GM18868 (cell line): ENCODE measurements at regions not wholly inside any gene's neighbourhood (a gene's known extent, or its start where the extent isn't known, plus 50 kb on each side); places are given as distances from the start of the nearest gene placed in this dataset.
"Not testable (repeated sequence)": the region's sequence is repeated elsewhere in the genome, so short reads cannot be mapped to it uniquely, and the experiment has no call there.

Source experiments
- ATAC-seq: cut with Tn5 transposase; IDR thresholded peaks from one replicate; pipeline ENCODE4 v1.9.1; 2021; ENCODE audit warnings: mild to moderate bottlenecking, moderate library complexity; ENCODE audit not compliant: unreplicated experiment

GRCh38 chr7:150096213-150096994, 222.6 kb downstream of the ATP6V0E2 start:
- not testable (repeated sequence) for ATAC-seq

GRCh38 chr7:150098592-150098991, 224.6 kb upstream of the LRRC61 start:
- ATAC-seq, result not testable (repeated sequence)

GRCh38 chr7:150101282-150101681, 221.9 kb upstream of the LRRC61 start:
- ATAC-seq, result not testable (repeated sequence)

DNA sequence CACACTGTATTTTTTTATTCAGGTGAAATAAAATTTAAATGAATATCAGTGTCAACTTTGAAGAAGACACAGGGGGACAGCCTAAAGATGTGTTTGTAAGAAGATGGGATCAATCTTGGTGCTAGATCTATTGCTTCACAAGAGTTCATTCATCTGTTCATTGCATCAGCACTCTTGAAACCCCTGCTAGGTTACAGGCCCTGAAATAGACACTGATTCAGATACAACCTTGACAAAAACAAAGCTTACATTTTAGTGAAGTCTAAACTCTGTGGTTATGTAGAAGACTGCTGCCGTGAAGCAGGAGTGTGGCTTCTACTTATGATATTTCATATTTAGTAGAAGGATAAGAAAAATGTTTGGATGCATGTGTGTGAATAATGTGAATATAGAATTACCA, 215.9 kb upstream of the LRRC61 start:
- not testable (repeated sequence) for ATAC-seq

GRCh38 chr7:150110375-150110820, 212.8 kb upstream of the LRRC61 start:
- ATAC-seq, result not testable (repeated sequence)

- ATAC-seq, result not testable (repeated sequence)
Observed at GRCh38 chr7:150110882-150111281, 212.3 kb upstream of the LRRC61 start.

DNA sequence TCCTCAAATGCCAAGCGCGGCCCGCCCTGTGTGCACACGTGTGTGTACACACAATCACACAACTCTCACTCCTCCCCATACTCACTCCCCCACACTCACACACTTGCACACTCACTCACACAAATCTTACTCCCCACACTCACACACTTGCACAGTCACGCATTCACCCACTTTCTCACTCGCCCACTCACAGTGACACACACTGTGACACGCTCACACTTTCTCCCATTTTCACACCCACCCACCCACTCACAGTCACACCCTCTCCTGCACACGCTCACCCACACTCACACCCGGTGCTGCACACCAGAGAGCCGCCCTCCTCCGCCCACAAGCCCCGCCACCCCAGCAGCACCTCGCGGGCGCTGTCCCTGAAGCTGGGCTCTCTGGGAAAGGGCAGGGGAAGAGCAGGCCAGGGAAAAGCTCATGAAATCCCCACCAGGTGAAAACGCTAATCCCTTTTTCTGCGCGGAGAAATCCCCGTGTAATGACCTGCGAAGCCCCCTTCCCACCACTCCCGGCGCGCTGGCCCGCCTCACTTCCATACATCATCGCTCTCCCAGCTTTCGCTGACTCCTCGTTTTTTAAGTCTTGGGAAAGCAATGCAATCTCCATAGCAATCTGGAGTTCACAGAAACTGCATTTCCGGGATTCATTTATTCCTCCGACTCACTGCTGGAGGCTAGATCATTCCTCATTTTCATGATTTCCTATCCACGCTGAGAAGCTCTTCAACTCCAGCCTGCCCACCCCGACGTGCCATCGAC, 211.6 kb upstream of the LRRC61 start:
- not testable (repeated sequence) for ATAC-seq

- ATAC-seq, result not testable (repeated sequence)
Observed at GRCh38 chr7:150113301-150113700, 209.9 kb upstream of the LRRC61 start.

- not testable (repeated sequence) for ATAC-seq
Observed at GRCh38 chr7:150114591-150114990, 208.6 kb upstream of the LRRC61 start.

- ATAC-seq, result not testable (repeated sequence)
Observed at GRCh38 chr7:150119966-150120365, 203.2 kb upstream of the LRRC61 start.

GRCh38 chr7:150125831-150126230, 197.3 kb upstream of the LRRC61 start:
- ATAC-seq, result not testable (repeated sequence)

- ATAC-seq, result not testable (repeated sequence)
Observed at GRCh38 chr7:150134451-150134850, 188.7 kb upstream of the LRRC61 start.

DNA sequence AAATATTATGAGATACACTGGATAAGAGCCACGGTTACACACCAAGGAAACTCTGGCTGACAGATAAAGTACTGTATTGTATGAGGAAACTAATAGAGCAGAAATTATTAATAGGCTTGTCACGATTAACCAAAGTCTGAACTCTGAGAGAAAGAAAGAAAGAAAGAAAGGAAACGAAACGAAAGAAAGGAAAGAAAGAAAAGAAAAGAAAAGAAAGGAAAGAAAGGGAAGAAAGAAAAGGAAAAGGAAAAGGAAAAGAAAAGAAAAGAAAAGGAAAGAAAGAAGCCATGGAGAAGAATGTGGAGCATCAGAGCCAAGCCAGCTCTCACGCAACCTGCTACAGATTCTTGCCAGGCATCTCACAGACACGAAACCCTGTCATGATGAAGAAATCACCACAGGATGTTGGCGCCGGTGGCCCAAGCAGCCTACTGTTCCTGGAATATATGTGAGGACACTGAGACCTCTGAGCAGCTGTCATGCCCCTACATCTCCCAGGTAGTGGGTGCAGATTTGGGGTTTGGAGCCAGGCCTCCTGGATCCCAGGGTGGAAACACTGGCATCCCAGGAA, 187.4 kb upstream of the LRRC61 start:
- not testable (repeated sequence) for ATAC-seq

GRCh38 chr7:150139840-150140239, 183.3 kb upstream of the LRRC61 start:
- not testable (repeated sequence) for ATAC-seq

- not testable (repeated sequence) for ATAC-seq
Observed at GRCh38 chr7:150141525-150142345, 181.4 kb upstream of the LRRC61 start.

DNA sequence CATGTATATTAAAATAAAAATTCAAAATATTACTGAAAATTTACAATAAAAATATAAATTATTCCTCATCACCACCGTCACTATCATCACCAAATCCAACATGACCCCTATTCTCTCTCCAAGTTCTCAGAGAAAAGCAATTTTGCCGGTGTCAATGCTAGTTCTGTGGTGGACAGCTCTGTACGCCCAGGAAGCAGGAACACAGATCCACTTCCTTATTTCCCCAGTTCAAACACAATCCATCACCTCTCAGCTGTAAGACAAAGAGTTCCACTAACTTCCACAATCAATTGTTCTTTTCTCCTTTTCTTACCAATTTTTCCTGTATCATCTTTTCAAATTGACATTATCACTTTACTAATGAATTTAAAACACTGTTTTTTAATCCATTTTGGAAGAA, 177.0 kb upstream of the LRRC61 start:
- not testable (repeated sequence) for ATAC-seq

DNA sequence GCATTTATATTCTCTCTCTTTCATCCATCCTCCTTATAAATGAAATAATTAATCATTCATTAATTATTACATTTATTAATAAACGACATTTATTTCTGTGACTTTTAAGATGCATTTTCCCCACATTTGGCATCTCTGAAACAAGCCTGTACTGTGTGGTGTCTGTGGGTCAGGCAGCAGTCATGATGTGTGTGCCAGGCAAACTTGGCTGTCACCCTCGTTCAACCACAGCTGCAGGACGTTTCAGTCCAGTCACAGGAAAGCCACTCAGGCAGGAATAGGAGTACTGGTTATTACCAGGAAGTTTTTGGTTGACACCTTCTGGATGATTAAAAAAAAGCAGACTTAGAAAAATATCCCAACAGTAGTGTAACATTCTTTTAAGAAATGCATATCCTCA, 175.6 kb upstream of the LRRC61 start:
- not testable (repeated sequence) for ATAC-seq

- not testable (repeated sequence) for ATAC-seq
Observed at GRCh38 chr7:150156015-150156414, 167.1 kb upstream of the LRRC61 start.

DNA sequence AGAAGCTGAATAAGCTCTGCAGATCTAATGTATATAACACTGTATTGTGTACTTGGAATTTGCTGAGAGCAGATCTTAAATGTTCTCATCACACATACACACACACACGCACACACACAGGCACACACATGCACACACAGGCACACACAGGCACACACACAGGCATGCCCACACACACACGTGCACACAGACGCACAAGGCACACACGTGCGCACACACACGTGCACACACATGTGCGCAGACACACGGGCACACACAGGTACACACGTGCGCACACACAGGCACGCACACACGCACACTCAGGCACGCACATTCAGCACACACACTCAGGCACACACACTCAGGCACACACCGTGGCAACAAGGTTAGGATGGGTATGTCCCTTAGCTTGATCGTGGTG, 164.5 kb upstream of the LRRC61 start:
- ATAC-seq, result not testable (repeated sequence)

DNA sequence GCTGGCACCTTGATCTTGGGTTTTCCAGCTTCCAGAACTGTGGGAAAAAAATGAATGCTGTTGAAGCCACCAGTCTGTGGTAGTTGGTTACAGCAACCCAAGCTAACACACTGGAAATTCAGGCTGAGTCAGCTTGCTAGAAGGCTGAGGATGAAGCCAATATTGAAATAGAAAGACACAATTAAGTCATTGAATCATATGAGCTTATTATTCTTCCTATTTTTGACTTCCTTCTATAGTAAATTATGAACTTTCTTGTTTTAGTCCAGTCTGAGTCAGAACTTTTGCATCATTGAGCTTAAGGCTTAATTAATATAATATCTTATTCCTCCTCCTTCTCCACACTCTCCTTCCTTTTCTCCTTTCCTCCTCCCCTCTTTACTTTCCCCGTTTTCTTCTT, 153.6 kb upstream of the LRRC61 start:
- ATAC-seq, result not testable (repeated sequence)
